H1 (cell line): ENCODE measurements at regions not wholly inside any gene's neighbourhood (a gene's known extent, or its start where the extent isn't known, plus 50 kb on each side); places are given as distances from the start of the nearest gene placed in this dataset.

Experiments used
- CTCF ChIA-PET: fragments of 300-600 bp; sonication (Branson Sonifier 250); formaldehyde crosslinking; loops from one replicate; lab custom pipeline; 2021; ENCODE audit not compliant: partially characterized antibody; lab: Charles Lee
- POLR2A ChIA-PET: fragments of 300-600 bp; sonication (Branson Sonifier 250); formaldehyde crosslinking; loops from one replicate; lab custom pipeline; 2021; ENCODE audit warnings: inconsistent platforms; ENCODE audit not compliant: partially characterized antibody; lab: Charles Lee
- DNase-seq, 2 experiments: peaks; one replicate each; pipeline versions ENCODE4 v3.0.0 to v3.0.0-alpha.2; 2010 to 2022; ENCODE audit warnings: low spot score in 2 of 2, low read depth in 1 of 2, mixed read lengths in 1 of 2
- FAIRE-seq: peaks from 2 replicates; lab custom pipeline; 2011; peaks lifted over from hg19 to GRCh38; lab: Jason Lieb, UNC
- H2AFZ ChIP-seq: 2 replicates; pipeline ENCODE4 v1.8.1; 2012; ENCODE audit warnings: low read length, inconsistent platforms
- H2AK5ac ChIP-seq: 2 replicates; pipeline ENCODE4 v1.6.1; 2013; ENCODE audit warnings: low read depth, low read length
- H2BK120ac ChIP-seq: replicated peaks from 2 replicates; pipeline ENCODE3; 2013; ENCODE audit warnings: low read depth, low read length, inconsistent platforms
- H2BK12ac ChIP-seq: 2 replicates; pipeline ENCODE4 v1.6.1; 2013; ENCODE audit warnings: low read depth, low read length
- H2BK15ac ChIP-seq: 2 replicates; pipeline ENCODE4 v1.6.1; 2013; ENCODE audit warnings: low read length
- H2BK20ac ChIP-seq: 2 replicates; pipeline ENCODE4 v1.6.1; 2013; ENCODE audit warnings: low read length
- H2BK5ac ChIP-seq: 2 replicates; pipeline ENCODE4 v1.6.1; 2013; ENCODE audit warnings: low read depth, low read length
- H3K14ac ChIP-seq: 2 replicates; pipeline ENCODE4 v1.6.1; 2013; ENCODE audit warnings: inconsistent platforms; ENCODE audit not compliant: insufficient read length
- H3K18ac ChIP-seq: 2 replicates; pipeline ENCODE4 v1.6.1; 2013; ENCODE audit warnings: low read length; ENCODE audit errors: extremely low read depth
- H3K23ac ChIP-seq: 2 replicates; pipeline ENCODE4 v1.6.1; 2013; ENCODE audit warnings: inconsistent platforms; ENCODE audit not compliant: insufficient read length
- H3K23me2 ChIP-seq: 2 replicates; pipeline ENCODE4 v1.6.1; 2013; ENCODE audit warnings: low read depth, low read length
- H3K27ac ChIP-seq: 2 replicates; pipeline ENCODE4 v1.6.1; 2011; ENCODE audit warnings: low read depth, low read length, inconsistent platforms
- H3K27me3 ChIP-seq, 4 experiments: replicated peaks in 1 of 4; 1 replicate in 1 of 4; 2 replicates in 3 of 4; pipeline versions ENCODE4 v1.6.1 to v1.8.1; 2011 to 2013; ENCODE audit warnings: low read length in 3 of 4, mild to moderate bottlenecking in 3 of 4, inconsistent platforms in 2 of 4, mixed read lengths in 2 of 4, moderate library complexity in 1 of 4; ENCODE audit not compliant: control insufficient read depth in 3 of 4, insufficient read depth in 3 of 4; ENCODE audit errors: extremely low read depth in 1 of 4
- H3K36me3 ChIP-seq, 4 experiments: 2 replicates each; pipeline versions ENCODE4 v1.6.1 to v1.8.1; 2011 to 2013; ENCODE audit warnings: mild to moderate bottlenecking in 4 of 4, low read length in 3 of 4, moderate library complexity in 2 of 4, control low read depth in 1 of 4, inconsistent platforms in 1 of 4; ENCODE audit not compliant: insufficient read depth in 4 of 4, control insufficient read depth in 2 of 4
- H3K4ac ChIP-seq: replicated peaks from 2 replicates; pipeline ENCODE3; 2013; ENCODE audit warnings: low read length, low read depth, mixed read lengths, inconsistent platforms; ENCODE audit not compliant: insufficient read length
- H3K4me1 ChIP-seq, 4 experiments: replicated peaks in 1 of 4; 1 replicate in 1 of 4; 2 replicates in 3 of 4; pipeline versions ENCODE4 v1.6.1 to v1.8.1; 2011 to 2013; ENCODE audit warnings: low read length in 3 of 4, inconsistent platforms in 2 of 4, mixed read lengths in 1 of 4; ENCODE audit not compliant: insufficient read depth in 4 of 4, control insufficient read depth in 3 of 4
- H3K4me2 ChIP-seq, 2 experiments: 2 replicates each; pipeline versions ENCODE4 v1.6.1 to v1.8.1; 2011 to 2013; ENCODE audit warnings: low read depth in 2 of 2, low read length in 2 of 2, control low read depth in 1 of 2, inconsistent platforms in 1 of 2, mild to moderate bottlenecking in 1 of 2; ENCODE audit not compliant: insufficient read depth in 1 of 2
- H3K4me3 ChIP-seq, 4 experiments: fragments of 200-600, 300-600 bp in 1 of 4; sonication (generic), shearing (Covaris generic), sonication (Bioruptor Twin) in 1 of 4; 2 replicates each; pipeline versions ENCODE4 v1.5.1 to v1.8.1; 2011 to 2016; ENCODE audit warnings: low read length in 4 of 4, low read depth in 3 of 4, control low read depth in 2 of 4, inconsistent platforms in 2 of 4, mild to moderate bottlenecking in 2 of 4, mixed read lengths in 1 of 4, moderate library complexity in 1 of 4; ENCODE audit not compliant: insufficient read depth in 2 of 4; ENCODE audit errors: extremely low read depth in 1 of 4
- H3K56ac ChIP-seq: replicated peaks from 2 replicates; pipeline ENCODE3; 2013; ENCODE audit warnings: low read depth, mild to moderate bottlenecking, mixed read lengths, low read length, inconsistent platforms; ENCODE audit not compliant: insufficient read length
- H3K79me1 ChIP-seq: 2 replicates; pipeline ENCODE4 v1.6.1; 2013; ENCODE audit warnings: low read depth, low read length, control low read depth
- H3K79me2 ChIP-seq, 2 experiments: 2 replicates each; pipeline versions ENCODE4 v1.6.1 to v1.8.1; 2012 to 2013; ENCODE audit warnings: low read length in 2 of 2, mild to moderate bottlenecking in 2 of 2, inconsistent platforms in 1 of 2; ENCODE audit not compliant: insufficient read depth in 2 of 2, control insufficient read depth in 1 of 2
- H3K9ac ChIP-seq, 4 experiments: replicated peaks in 1 of 4; 1 replicate in 1 of 4; 2 replicates in 3 of 4; pipeline versions ENCODE4 v1.6.1 to v1.8.1; 2011 to 2013; ENCODE audit warnings: low read depth in 3 of 4, low read length in 3 of 4, control low read depth in 2 of 4, mild to moderate bottlenecking in 2 of 4, moderate library complexity in 2 of 4, inconsistent platforms in 1 of 4; ENCODE audit errors: extremely low read depth in 1 of 4
- H3K9me3 ChIP-seq, 2 experiments: 2 replicates each; pipeline versions ENCODE4 v1.6.1 to v1.8.1; 2012 to 2013; ENCODE audit warnings: mild to moderate bottlenecking in 2 of 2, moderate library complexity in 2 of 2, control low read depth in 1 of 2, inconsistent platforms in 1 of 2, low read depth in 1 of 2, low read length in 1 of 2, mixed read lengths in 1 of 2; ENCODE audit not compliant: insufficient read depth in 2 of 2
- H4K20me1 ChIP-seq, 2 experiments: replicated peaks in 1 of 2; 2 replicates each; pipeline versions ENCODE3 to v1.8.1; 2011 to 2013; ENCODE audit warnings: inconsistent platforms in 2 of 2, low read length in 2 of 2, mild to moderate bottlenecking in 1 of 2; ENCODE audit not compliant: insufficient read depth in 2 of 2, control insufficient read depth in 1 of 2
- H4K5ac ChIP-seq: 2 replicates; pipeline ENCODE4 v1.6.1; 2013; ENCODE audit warnings: low read length, low read depth, mixed read lengths, inconsistent platforms; ENCODE audit not compliant: insufficient read length
- H4K8ac ChIP-seq: 2 replicates; pipeline ENCODE4 v1.8.0; 2013; ENCODE audit warnings: mild to moderate bottlenecking, moderate library complexity, low read length, inconsistent platforms; ENCODE audit not compliant: insufficient read depth; ENCODE audit errors: extremely low read depth
- H4K91ac ChIP-seq: replicated peaks from 2 replicates; pipeline ENCODE3; 2013; ENCODE audit warnings: low read length, mixed read lengths, inconsistent platforms; ENCODE audit not compliant: insufficient read length
- BRCA1 ChIP-seq: IDR thresholded peaks from 2 replicates; pipeline ENCODE4 v1.6.1; 2012; ENCODE audit warnings: low read depth, low read length, improper control_type of control experiment
- CBX8 ChIP-seq: fragments of 300-800, 300-1000 bp; sonication (generic); IDR thresholded peaks from 2 replicates; pipeline ENCODE4 v1.7.1; 2016; ENCODE audit warnings: low read depth, low read length, borderline replicate concordance
- CREB1 ChIP-seq: IDR thresholded peaks from 2 replicates; pipeline ENCODE4 v1.6.1; 2012; ENCODE audit warnings: inconsistent platforms
- EGR1 ChIP-seq: IDR thresholded peaks from 2 replicates; pipeline ENCODE4 v1.6.1; 2011; ENCODE audit warnings: low read depth, low read length, borderline replicate concordance
- EP300 ChIP-seq, 2 experiments: IDR thresholded peaks; 1 replicate in 1 of 2; 2 replicates in 1 of 2; pipeline ENCODE4 v1.6.1; 2011 to 2012; ENCODE audit warnings: low read depth in 2 of 2, low read length in 2 of 2, mild to moderate bottlenecking in 2 of 2, borderline replicate concordance in 1 of 2, inconsistent platforms in 1 of 2, moderate library complexity in 1 of 2
- JUND ChIP-seq: IDR thresholded peaks from 2 replicates; pipeline ENCODE4 v1.6.1; 2011; ENCODE audit warnings: mild to moderate bottlenecking, improper control_type of control experiment, low read length
- MAX ChIP-seq: IDR thresholded peaks from 2 replicates; pipeline ENCODE4 v1.6.1; 2012; ENCODE audit warnings: inconsistent platforms
- POLR2A ChIP-seq, 2 experiments: IDR thresholded peaks; 1 replicate in 1 of 2; 2 replicates in 1 of 2; pipeline ENCODE4 v1.6.1; 2011; ENCODE audit warnings: low read depth in 2 of 2, low read length in 2 of 2, mild to moderate bottlenecking in 2 of 2; ENCODE audit errors: control extremely low read depth in 1 of 2
- SIRT6 ChIP-seq: IDR thresholded peaks from one replicate; pipeline ENCODE4 v1.7.1; 2012; ENCODE audit warnings: low read length, inconsistent platforms
- SIX5 ChIP-seq: IDR thresholded peaks from 2 replicates; pipeline ENCODE4 v1.6.1; 2011; ENCODE audit warnings: mild to moderate bottlenecking, low read depth, low read length
- SP1 ChIP-seq: IDR thresholded peaks from 2 replicates; pipeline ENCODE4 v1.6.1; 2011; ENCODE audit warnings: low read depth, low read length
- SP4 ChIP-seq: IDR thresholded peaks from 2 replicates; pipeline ENCODE4 v1.6.1; 2012; ENCODE audit warnings: low read length, inconsistent platforms
- TBP ChIP-seq: IDR thresholded peaks from 2 replicates; pipeline ENCODE4 v1.6.1; 2011; ENCODE audit warnings: low read depth, low read length, improper control_type of control experiment
- WGBS, 2 experiments: shearing (Covaris generic) in 1 of 2; methylation state at CpG; one replicate each; pipeline versions ENCODE4 v1.1.6 to v1.1.7; 2013 to 2015; ENCODE audit warnings: low lambda C conversion rate in 2 of 2, mixed read lengths in 2 of 2, inconsistent platforms in 1 of 2, low coverage in 1 of 2, missing lambda C conversion rate in 1 of 2; ENCODE audit not compliant: insufficient replicate concordance in 2 of 2, insufficient coverage in 1 of 2, insufficient read length in 1 of 2; ENCODE audit errors: extremely low coverage in 1 of 2, missing lambda C conversion rate in 1 of 2; 5-methylcytosine and 5-hydroxymethylcytosine counted together

- H3K4me2 ChIP-seq: no peak overlapping the region
- H2BK15ac ChIP-seq: no peak overlapping the region
- no peaks in the 10 kb centered on the region for H3K36me3 ChIP-seq
- no peak overlapping the region for H4K91ac ChIP-seq
- H3K9me3 ChIP-seq: no peaks in the 10 kb centered on the region
- H3K79me1 ChIP-seq: no peaks in the 10 kb centered on the region
- no peak overlapping the region for H3K14ac ChIP-seq
- H2BK5ac ChIP-seq: no peak overlapping the region
- H3K23ac ChIP-seq: no peak overlapping the region
- H3K4me3 ChIP-seq: no peak overlapping the region
- no peak overlapping the region for H3K9ac ChIP-seq
- no peaks in the 10 kb centered on the region for H3K79me2 ChIP-seq
- 80% methylated on average over 1 of the region's 1 CpG; no CpG with 5 or more reads in 1 of the 2 experiments for WGBS, 2 experiments
- H3K4ac ChIP-seq: no peak overlapping the region
- no peak overlapping the region for H3K56ac ChIP-seq
- no peaks in the 10 kb centered on the region for H3K27me3 ChIP-seq
- H2AFZ ChIP-seq: no peak overlapping the region
- ChIA-PET POLR2A (no interaction called here), CTCF (interaction anchor here (0.6 to 1.1 kb wide), 2 partner anchors 12 to 164 kb away, joined by 3 read pairs; no protein-coding TSS in a partner anchor)
- no peak overlapping the region for H3K18ac ChIP-seq
- H4K20me1 ChIP-seq: no peaks in the 10 kb centered on the region
- DNase-seq (no peak), FAIRE-seq (no peak)
- H3K27ac ChIP-seq: no peak overlapping the region
- no peak overlapping the region for H2BK20ac ChIP-seq
- no peak overlapping the region for H4K8ac ChIP-seq
- no peak overlapping the region for H2AK5ac ChIP-seq
- no peaks in the 10 kb centered on the region for H3K23me2 ChIP-seq
- H2BK12ac ChIP-seq: no peak overlapping the region
- no peak overlapping the region for H2BK120ac ChIP-seq
- no peak overlapping the region for H4K5ac ChIP-seq
- no peaks in the 10 kb centered on the region for H3K4me1 ChIP-seq
- TF ChIP-seq TBP (no peak), MAX (no peak), CBX8 (no peak), POLR2A (IDR thresholded peaks at IDR 0.05; ENCODE audit: control extremely low read depth in 1 of 2, low read depth in 2 of 2, low read length in 2 of 2) (no peak), SIRT6 (no peak), CREB1 (no peak), SP4 (no peak), BRCA1 (no peak), SP1 (no peak), EP300 (IDR thresholded peaks at IDR 0.05; ENCODE audit: borderline replicate concordance in 1 of 2, low read depth in 2 of 2, low read length in 2 of 2) (no peak), SIX5 (no peak), EGR1 (no peak), JUND (no peak)
These were observed 404.7 kb upstream of the DAB2 start for GRCh38 chr5:39829441-39829840.
